ENCODE measurements at regions not wholly inside any gene's neighbourhood (a gene's known extent, or its start where the extent isn't known, plus 50 kb on each side); places are given as distances from the start of the nearest gene placed in this dataset.

- Histone ChIP-seq H3K27me3 (ENCODE audit: insufficient read depth) (no peaks in the 10 kb centered on the region), H3K9ac (no peak overlapping the region), H3K36me3 (replicated peaks in 1 of 2; ENCODE audit: control insufficient read depth in 1 of 2, insufficient read depth in 2 of 2, low read length in 1 of 2) (no peaks in the 10 kb centered on the region), H3K4me2 (no peak overlapping the region), H3K9me3 (no peaks in the 10 kb centered on the region), H4K20me1 (ENCODE audit: insufficient read depth) (no peaks in the 10 kb centered on the region), H3K4me3 (ENCODE audit: low read depth in 2 of 2, low read length in 1 of 2) (no peak overlapping the region), H3K79me2 (ENCODE audit: insufficient read depth) (no peaks in the 10 kb centered on the region), H3K27ac (ENCODE audit: low read depth in 2 of 2, low read length in 1 of 2) (peak overlapping the region in 1 of 2 experiments; percentile 93; a peak in 2 of 4 replicates), H2AFZ (ENCODE audit: low read depth) (no peak overlapping the region), H3F3A (replicated peaks; ENCODE audit: insufficient read depth) (peaks cover 4% of the 10 kb centered on the region), H3K4me1 (ENCODE audit: control insufficient read depth in 1 of 2, insufficient read depth in 2 of 2, low read depth in 1 of 2, low read length in 1 of 2) (peaks cover 0 to 16% of the 10 kb centered on the region in 2 experiments; a peak in 3 of 4 replicates), H3K9me2 (no peaks in the 10 kb centered on the region)
- ChIA-PET CTCF (interaction anchor here (1.5 kb wide), 1 partner anchor 30 kb away, joined by 4 read pairs; no protein-coding TSS in a partner anchor), POLR2A (no interaction called here)
- WGBS (ENCODE audit: low lambda C conversion rate), result 96% methylated on average over 2 of the region's 2 CpGs
- no peak for DNase-seq
- TF ChIP-seq MAX (IDR thresholded peaks at IDR 0.05; ENCODE audit: low read depth), result no peak
- no peak for TF ChIP-seq ELF1 (IDR thresholded peaks at IDR 0.05)
- TF ChIP-seq NFIC (IDR thresholded peaks at IDR 0.05; ENCODE audit: borderline replicate concordance), result no peak
- no peak for TF ChIP-seq ZBTB33 (IDR thresholded peaks at IDR 0.05; ENCODE audit: borderline replicate concordance, low read depth)
- no peak for TF ChIP-seq JUND (IDR thresholded peaks at IDR 0.05)
- no peak for TF ChIP-seq RCOR1 (IDR thresholded peaks at IDR 0.05; ENCODE audit: low read length)
- no peak for TF ChIP-seq SMC3 (IDR thresholded peaks at IDR 0.05; ENCODE audit: low read depth, low read length)
- TF ChIP-seq GABPA (IDR thresholded peaks at IDR 0.05; ENCODE audit: low read depth), result no peak
- no peak for TF ChIP-seq FOXM1 (IDR thresholded peaks at IDR 0.05; ENCODE audit: low read depth)
- no peak for TF ChIP-seq SIN3A (IDR thresholded peaks at IDR 0.05; ENCODE audit: borderline replicate concordance, low read depth, low read length)
- TF ChIP-seq PBX3 (IDR thresholded peaks at IDR 0.05), result no peak
- no peak for TF ChIP-seq EZH2phosphoT487 (IDR thresholded peaks at IDR 0.05; ENCODE audit: borderline replicate concordance, low read depth)
- TF ChIP-seq IRF3 (IDR thresholded peaks at IDR 0.05; ENCODE audit: low read depth, low read length), result no peak
- no peak for TF ChIP-seq GATA2 (CRISPR knock-in tag; IDR thresholded peaks at IDR 0.05)
These were observed 199.7 kb downstream of the CEP135 start for GRCh38 chr4:56148428-56148827.

- H4K20me1 ChIP-seq (ENCODE audit: insufficient read depth), result no peaks in the 10 kb centered on the region
- H3K4me3 ChIP-seq (ENCODE audit: low read depth in 2 of 2, low read length in 1 of 2), result no peak overlapping the region
- peaks cover 4% of the 10 kb centered on the region for H3F3A ChIP-seq (replicated peaks; ENCODE audit: insufficient read depth)
- POLR2A ChIA-PET, result interaction anchor here (1.0 to 1.1 kb wide), 2 partner anchors 93 to 96 kb away, joined by 3 to 6 read pairs; no protein-coding TSS in a partner anchor
- no peak overlapping the region for H2AFZ ChIP-seq (ENCODE audit: low read depth)
- peak overlapping the region; percentile 6 to 93; a peak in 3 of 4 replicates for H3K27ac ChIP-seq (ENCODE audit: low read depth in 2 of 2, low read length in 1 of 2)
- DNase-seq, result peak; percentile 36
- CTCF ChIA-PET, result interaction anchor here (1.0 to 1.5 kb wide), 3 partner anchors 15 to 153 kb away, joined by 3 to 4 read pairs (median 3); no protein-coding TSS in a partner anchor
- no peaks in the 10 kb centered on the region for H3K9me2 ChIP-seq
- H3K27me3 ChIP-seq (ENCODE audit: insufficient read depth), result no peaks in the 10 kb centered on the region
- no peak overlapping the region for H3K9ac ChIP-seq
- H3K9me3 ChIP-seq, result no peaks in the 10 kb centered on the region
- H3K36me3 ChIP-seq (replicated peaks in 1 of 2; ENCODE audit: control insufficient read depth in 1 of 2, insufficient read depth in 2 of 2, low read length in 1 of 2), result no peaks in the 10 kb centered on the region
- H3K79me2 ChIP-seq (ENCODE audit: insufficient read depth), result no peaks in the 10 kb centered on the region; the same call in 1 of the 2 replicates
- H3K4me1 ChIP-seq (ENCODE audit: control insufficient read depth in 1 of 2, insufficient read depth in 2 of 2, low read depth in 1 of 2, low read length in 1 of 2), result peaks cover 0 to 16% of the 10 kb centered on the region in 2 experiments; a peak in 3 of 4 replicates
- H3K4me2 ChIP-seq, result no peak overlapping the region
- TF ChIP-seq PBX3 (IDR thresholded peaks at IDR 0.05) (no peak), RAD21 (IDR thresholded peaks at IDR 0.05; ENCODE audit: low read length) (peak; percentile 35; the same call in 1 of the 2 replicates), MXI1 (IDR thresholded peaks at IDR 0.05; ENCODE audit: low read depth, low read length) (peak; percentile 25; the same call in 1 of the 2 replicates), EP300 (IDR thresholded peaks at IDR 0.05; ENCODE audit: borderline replicate concordance in 1 of 2, low read depth in 1 of 2, low read length in 1 of 2) (peak in 1 of 2 experiments; percentile 94; a peak in 2 of 4 replicates), RFX5 (IDR thresholded peaks at IDR 0.05; ENCODE audit: low read length) (peak; percentile 48; the same call in 1 of the 2 replicates), NFIC (IDR thresholded peaks at IDR 0.05; ENCODE audit: borderline replicate concordance) (no peak), JUND (IDR thresholded peaks at IDR 0.05) (no peak), RCOR1 (IDR thresholded peaks at IDR 0.05; ENCODE audit: low read length) (peak; percentile 78), CHD2 (IDR thresholded peaks at IDR 0.05; ENCODE audit: low read length, partially characterized antibody) (peak; percentile 21), TCF12 (IDR thresholded peaks at IDR 0.05) (peak; percentile 61), GATA2 (CRISPR knock-in tag; IDR thresholded peaks at IDR 0.05) (peak; percentile 81), IRF3 (IDR thresholded peaks at IDR 0.05; ENCODE audit: low read depth, low read length) (no peak), FOXJ3 (CRISPR knock-in tag; IDR thresholded peaks at IDR 0.05) (peak; percentile 80; the same call in 1 of the 2 replicates)
These were observed 198.6 kb downstream of the CEP135 start for GRCh38 chr4:56147371-56147770.
